Upper lobe of right lung (tissue), 1 donor: ENCODE measurements at regions not wholly inside any gene's neighbourhood (a gene's known extent, or its start where the extent isn't known, plus 50 kb on each side); places are given as distances from the start of the nearest gene placed in this dataset.
A peak's percentile ranks its signal among the peaks of the same experiment; 100 is the strongest.

ENCODE experiments used
- ATAC-seq: fragments of 200-7000 bp; cut with Tn5 transposase; one replicate; pipeline ENCODE4 v1.9.1; 2020; ENCODE audit warnings: mild to moderate bottlenecking, moderate library complexity
- DNase-seq: peaks from one replicate; pipeline ENCODE4 v3.0.0-alpha.2; 2020
- H3K27ac ChIP-seq: fragments of 200-600 bp; one replicate; pipeline ENCODE4 v1.8.0; 2022
- H3K27me3 ChIP-seq: fragments of 200-600 bp; one replicate; pipeline ENCODE4 v1.8.0; 2022; ENCODE audit warnings: mild to moderate bottlenecking
- H3K36me3 ChIP-seq: fragments of 200-600 bp; one replicate; pipeline ENCODE4 v1.8.0; 2022
- H3K4me1 ChIP-seq: fragments of 200-600 bp; one replicate; pipeline ENCODE4 v1.8.0; 2022
- H3K4me3 ChIP-seq: fragments of 200-600 bp; one replicate; pipeline ENCODE4 v1.8.0; 2022; ENCODE audit warnings: mild to moderate bottlenecking
- H3K9me3 ChIP-seq: fragments of 200-600 bp; one replicate; pipeline ENCODE4 v1.8.0; 2022
- CTCF ChIP-seq: fragments of 200-600 bp; IDR thresholded peaks from one replicate; pipeline ENCODE4 v1.8.0; 2022; ENCODE audit warnings: antibody characterized with exemption
- intact Hi-C: fragments of 100-400 bp; cut with DNase I; formaldehyde crosslinking; loops from one replicate; pipeline ENCODE4 v1.11.0; 2022
- donor health status: DM: no; HTN: yes; CAD: no; lungs with severe emphysema.

- no peak for TF ChIP-seq CTCF
- no peaks in the 10 kb centered on the region for H3K36me3 ChIP-seq
- intact Hi-C loops, result no loop called here
- H3K4me3 ChIP-seq, result no peak overlapping the region
- H3K9me3 ChIP-seq, result no peaks in the 10 kb centered on the region
- no peak overlapping the region for H3K27ac ChIP-seq
- peaks cover 3% of the 10 kb centered on the region for H3K4me1 ChIP-seq
- DNase-seq (no peak), ATAC-seq (no peak)
- no peaks in the 10 kb centered on the region for H3K27me3 ChIP-seq
Observed at GRCh38 chr20:4411744-4412143, 162.7 kb upstream of the ADRA1D start.

- no peak for TF ChIP-seq CTCF
Observed at GRCh38 chr20:4406627-4407026, 157.5 kb upstream of the ADRA1D start.

DNA sequence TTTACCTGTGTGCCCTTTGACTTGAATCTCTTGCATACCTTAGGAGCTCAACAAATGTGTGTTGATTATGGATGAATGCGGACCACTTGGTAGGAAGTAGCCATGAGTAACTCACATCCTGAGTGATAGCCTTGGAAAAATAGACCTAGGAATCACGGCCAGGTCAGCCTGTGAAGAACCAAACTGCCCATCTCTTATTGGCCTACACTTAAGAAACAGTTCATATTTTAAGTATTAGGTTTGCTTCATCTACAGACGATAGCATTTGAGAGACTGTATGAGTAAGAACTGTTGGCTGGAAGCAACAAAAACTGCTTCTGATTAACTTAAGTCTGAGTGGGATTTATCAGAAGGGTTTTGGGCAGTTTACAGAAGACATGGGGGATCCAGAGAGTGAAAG is 152.5 kb upstream of the ADRA1D start:
- Histone ChIP-seq H3K4me1 (no peaks in the 10 kb centered on the region), H3K27ac (no peak overlapping the region), H3K9me3 (no peaks in the 10 kb centered on the region), H3K4me3 (no peak overlapping the region), H3K36me3 (no peaks in the 10 kb centered on the region), H3K27me3 (no peaks in the 10 kb centered on the region)
- intact Hi-C loops, result no loop called here
- DNase-seq (no peak), ATAC-seq (no peak)
- TF ChIP-seq CTCF, result no peak

More at GRCh38 chr20:4406627-4407026, 157.5 kb upstream of the ADRA1D start:
- Histone ChIP-seq H3K27ac (no peak overlapping the region), H3K4me3 (no peak overlapping the region), H3K4me1 (no peaks in the 10 kb centered on the region), H3K36me3 (no peaks in the 10 kb centered on the region), H3K9me3 (no peaks in the 10 kb centered on the region), H3K27me3 (no peaks in the 10 kb centered on the region)
- intact Hi-C loops, result no loop called here
- ATAC-seq (no peak), DNase-seq (no peak)

GRCh38 chr20:4384961-4385360 is 135.9 kb upstream of the ADRA1D start:
- no peaks in the 10 kb centered on the region for H3K36me3 ChIP-seq
- no peak for TF ChIP-seq CTCF
- H3K4me3 ChIP-seq, result no peak overlapping the region
- H3K4me1 ChIP-seq, result no peaks in the 10 kb centered on the region
- no peaks in the 10 kb centered on the region for H3K9me3 ChIP-seq
- ATAC-seq (no peak), DNase-seq (no peak)
- no peak overlapping the region for H3K27ac ChIP-seq
- peaks cover 13% of the 10 kb centered on the region for H3K27me3 ChIP-seq
- intact Hi-C loops, result no loop called here

GRCh38 chr20:4383961-4384360 is 134.9 kb upstream of the ADRA1D start:
- DNase-seq (no peak), ATAC-seq (no peak)
- intact Hi-C loops, result no loop called here
- H3K4me3 ChIP-seq, result no peak overlapping the region
- peaks cover 13% of the 10 kb centered on the region for H3K27me3 ChIP-seq
- H3K4me1 ChIP-seq, result no peaks in the 10 kb centered on the region
- no peaks in the 10 kb centered on the region for H3K9me3 ChIP-seq
- H3K36me3 ChIP-seq, result no peaks in the 10 kb centered on the region
- TF ChIP-seq CTCF, result no peak
- H3K27ac ChIP-seq, result no peak overlapping the region

DNA sequence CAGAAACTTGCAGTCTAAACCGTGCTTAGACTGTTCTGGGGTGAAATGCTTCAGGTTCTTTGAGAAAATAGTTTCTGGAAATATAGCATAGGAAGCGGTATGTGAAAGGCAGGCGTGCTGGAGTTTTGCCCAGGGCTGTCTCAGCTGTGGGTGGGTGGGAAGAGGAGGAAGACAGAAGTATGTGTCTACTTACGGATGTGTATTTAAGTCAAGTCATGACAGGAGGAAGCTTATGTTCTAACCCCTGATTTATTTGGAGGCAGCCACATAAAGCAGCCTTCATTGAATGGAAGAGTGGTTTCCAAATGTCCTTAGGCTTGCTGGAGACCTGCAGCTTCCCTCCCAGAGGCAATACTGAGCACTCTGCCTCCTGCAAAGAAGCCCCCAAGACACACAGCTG is 126.8 kb upstream of the ADRA1D start:
- H3K9me3 ChIP-seq, result no peaks in the 10 kb centered on the region
- DNase-seq (no peak), ATAC-seq (peak; percentile 73)
- no peak for TF ChIP-seq CTCF
- H3K4me1 ChIP-seq, result peaks cover 7% of the 10 kb centered on the region
- no peak overlapping the region for H3K4me3 ChIP-seq
- H3K27me3 ChIP-seq, result peaks cover 4% of the 10 kb centered on the region
- intact Hi-C loops, result no loop called here
- H3K36me3 ChIP-seq, result no peaks in the 10 kb centered on the region
- no peak overlapping the region for H3K27ac ChIP-seq
